ENCODE measurements at regions not wholly inside any gene's neighbourhood (a gene's known extent, or its start where the extent isn't known, plus 50 kb on each side); places are given as distances from the start of the nearest gene placed in this dataset.

DNA sequence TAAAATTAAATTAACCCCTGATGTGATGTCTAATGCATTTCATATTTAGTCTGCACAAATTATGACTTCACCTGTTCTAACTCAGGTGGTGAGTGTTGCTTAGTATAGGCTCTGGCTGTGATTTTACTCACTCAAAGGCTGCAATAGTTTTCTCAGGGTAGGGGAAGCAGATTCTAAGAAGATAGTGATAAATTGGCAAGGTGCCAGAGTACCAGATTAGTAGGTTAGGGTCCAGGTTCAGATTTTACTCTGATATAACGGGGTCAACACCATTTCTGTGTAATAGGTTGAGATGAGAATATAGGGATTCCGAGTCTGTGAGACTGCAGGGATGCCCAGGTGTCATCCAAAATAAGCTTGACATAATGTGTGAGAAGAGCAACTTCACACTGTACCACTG, 1049.6 kb downstream of the STIM2 start:
- no peak overlapping the region for H3K4me3 ChIP-seq (ENCODE audit: low read depth, low read length)
- DNase-seq (ENCODE audit: low read depth) = no peak
- TF ChIP-seq, protein P1, sequence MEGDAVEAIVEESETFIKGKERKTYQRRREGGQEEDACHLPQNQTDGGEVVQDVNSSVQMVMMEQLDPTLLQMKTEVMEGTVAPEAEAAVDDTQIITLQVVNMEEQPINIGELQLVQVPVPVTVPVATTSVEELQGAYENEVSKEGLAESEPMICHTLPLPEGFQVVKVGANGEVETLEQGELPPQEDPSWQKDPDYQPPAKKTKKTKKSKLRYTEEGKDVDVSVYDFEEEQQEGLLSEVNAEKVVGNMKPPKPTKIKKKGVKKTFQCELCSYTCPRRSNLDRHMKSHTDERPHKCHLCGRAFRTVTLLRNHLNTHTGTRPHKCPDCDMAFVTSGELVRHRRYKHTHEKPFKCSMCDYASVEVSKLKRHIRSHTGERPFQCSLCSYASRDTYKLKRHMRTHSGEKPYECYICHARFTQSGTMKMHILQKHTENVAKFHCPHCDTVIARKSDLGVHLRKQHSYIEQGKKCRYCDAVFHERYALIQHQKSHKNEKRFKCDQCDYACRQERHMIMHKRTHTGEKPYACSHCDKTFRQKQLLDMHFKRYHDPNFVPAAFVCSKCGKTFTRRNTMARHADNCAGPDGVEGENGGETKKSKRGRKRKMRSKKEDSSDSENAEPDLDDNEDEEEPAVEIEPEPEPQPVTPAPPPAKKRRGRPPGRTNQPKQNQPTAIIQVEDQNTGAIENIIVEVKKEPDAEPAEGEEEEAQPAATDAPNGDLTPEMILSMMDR (IDR thresholded peaks at IDR 0.05; ENCODE audit: insufficient read depth, low read length) = no peak

DNA sequence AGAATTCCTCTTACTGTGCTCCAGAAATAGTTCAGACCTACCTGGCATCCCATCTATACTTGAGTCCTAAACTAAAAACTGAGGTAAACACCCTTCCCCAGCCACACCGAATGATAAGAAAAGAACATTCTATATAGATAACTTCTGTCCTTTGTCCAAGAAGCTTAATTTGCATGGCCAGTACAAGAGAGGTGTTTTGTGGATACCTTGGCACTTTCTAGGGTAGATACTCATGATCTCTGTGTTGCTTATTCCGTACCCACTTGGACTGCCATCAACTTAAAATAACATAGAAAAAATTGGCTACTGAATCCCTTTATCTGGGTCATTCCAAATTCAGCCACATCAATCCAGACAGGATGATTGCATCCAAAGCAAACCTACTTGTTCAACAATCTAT, 1050.4 kb downstream of the STIM2 start:
- no peak overlapping the region for H3K4me3 ChIP-seq (ENCODE audit: low read depth, low read length)
- DNase-seq (ENCODE audit: low read depth) = no peak
- TF ChIP-seq, protein P1 (IDR thresholded peaks at IDR 0.05; ENCODE audit: insufficient read depth, low read length) = no peak

DNA sequence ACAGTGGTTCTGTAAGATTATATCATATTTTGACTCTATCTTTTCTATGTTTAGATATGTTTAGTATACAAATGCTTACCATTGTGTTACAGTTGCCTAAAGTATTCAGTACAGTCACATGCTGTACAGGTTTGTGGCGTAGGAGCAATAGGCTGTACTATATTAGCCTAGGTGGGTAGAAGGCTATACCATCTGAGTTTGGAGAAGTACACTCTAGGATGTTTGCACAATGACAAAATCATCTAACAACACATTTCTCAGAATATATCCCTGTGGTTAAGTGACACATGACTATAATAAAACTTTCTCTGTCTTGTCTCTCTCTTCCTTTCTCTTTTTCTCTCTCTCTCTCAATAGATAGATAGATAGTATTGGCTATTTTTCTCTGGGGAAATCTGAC, 1053.1 kb downstream of the STIM2 start:
- no peak overlapping the region for H3K4me3 ChIP-seq (ENCODE audit: low read depth, low read length)
- TF ChIP-seq, protein P1 (IDR thresholded peaks at IDR 0.05; ENCODE audit: insufficient read depth, low read length) = no peak
- no peak for DNase-seq (ENCODE audit: low read depth)

DNA sequence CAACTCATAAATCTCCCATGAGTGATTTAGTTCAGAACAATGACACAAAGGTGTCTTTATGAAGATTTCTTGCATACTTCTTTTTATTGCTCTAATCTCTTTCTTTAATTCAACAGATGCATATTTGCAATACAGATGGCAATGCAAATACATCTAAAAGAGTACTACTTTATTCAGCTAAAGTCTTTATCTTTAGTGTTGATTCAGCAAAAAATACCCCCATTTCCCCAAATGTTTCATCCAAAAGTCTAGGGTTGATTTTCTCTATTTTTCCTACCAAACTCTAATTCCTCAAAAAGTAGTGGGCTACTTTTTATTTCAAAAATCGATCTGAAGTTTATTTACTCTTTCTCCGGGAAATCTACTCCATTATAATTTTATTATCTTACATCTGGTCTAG, 1055.2 kb downstream of the STIM2 start:
- TF ChIP-seq, protein P1 (IDR thresholded peaks at IDR 0.05; ENCODE audit: insufficient read depth, low read length) = no peak
- no peak overlapping the region for H3K4me3 ChIP-seq (ENCODE audit: low read depth, low read length)
- no peak for DNase-seq (ENCODE audit: low read depth)

DNA sequence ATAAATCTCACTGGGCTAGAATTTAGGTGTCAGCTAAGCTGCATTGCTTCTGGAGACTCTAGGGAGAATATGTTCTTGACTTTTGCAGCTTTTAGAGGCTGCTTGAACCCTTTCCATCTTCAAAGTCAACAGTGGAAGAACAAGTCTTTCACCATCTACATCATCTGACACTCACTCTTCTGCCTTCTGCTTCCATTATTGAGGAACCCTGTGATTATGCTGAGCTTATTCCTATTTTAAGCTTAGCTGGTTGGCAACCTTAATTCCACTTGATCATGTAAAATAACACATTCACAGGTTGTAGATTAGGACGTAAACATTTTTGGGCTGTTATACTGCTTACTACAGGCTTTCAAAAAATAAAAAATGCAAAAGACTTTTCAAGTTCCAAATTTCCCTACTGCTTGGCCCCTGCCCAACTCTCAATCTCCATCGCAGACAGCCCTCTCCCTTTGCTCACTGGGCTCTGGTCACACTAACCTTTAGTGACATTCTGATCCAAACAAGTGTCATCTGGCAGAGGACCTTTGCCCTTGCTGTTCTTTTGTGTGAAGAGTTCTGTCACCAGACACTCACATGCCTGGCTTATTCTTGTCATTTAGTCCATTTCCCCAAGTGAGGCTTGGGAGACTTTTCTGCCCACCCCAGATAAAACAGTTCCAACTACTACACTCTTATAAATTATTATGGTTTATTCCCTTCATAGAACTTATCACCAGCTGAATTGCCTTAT, 1056.0 kb downstream of the STIM2 start:
- DNase-seq (ENCODE audit: low read depth) = no peak
- TF ChIP-seq, protein P1 (IDR thresholded peaks at IDR 0.05; ENCODE audit: insufficient read depth, low read length) = no peak
- H3K4me3 ChIP-seq (ENCODE audit: low read depth, low read length) = no peak overlapping the region

DNA sequence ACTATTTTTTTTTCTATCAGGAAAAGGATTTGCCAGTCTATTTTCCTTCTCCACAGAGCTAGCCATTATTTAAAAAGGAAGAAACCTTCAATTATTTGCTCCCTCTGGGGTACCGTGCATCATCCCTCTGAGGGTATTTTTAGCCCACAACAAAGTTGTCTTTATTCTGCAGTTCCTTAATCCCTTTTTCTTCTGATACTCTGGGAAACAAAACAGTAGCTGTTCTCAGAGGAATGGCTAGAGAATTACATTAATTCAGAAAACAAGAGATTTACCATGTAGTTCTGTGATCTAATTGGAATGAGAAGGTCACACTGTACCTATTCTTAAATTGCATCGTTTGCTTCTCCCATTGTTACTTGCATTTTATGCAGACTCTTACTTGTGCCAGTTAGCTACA, 1056.7 kb downstream of the STIM2 start:
- DNase-seq (ENCODE audit: low read depth) = no peak
- H3K4me3 ChIP-seq (ENCODE audit: low read depth, low read length) = no peak overlapping the region
- TF ChIP-seq, protein P1 (IDR thresholded peaks at IDR 0.05; ENCODE audit: insufficient read depth, low read length) = no peak

DNA sequence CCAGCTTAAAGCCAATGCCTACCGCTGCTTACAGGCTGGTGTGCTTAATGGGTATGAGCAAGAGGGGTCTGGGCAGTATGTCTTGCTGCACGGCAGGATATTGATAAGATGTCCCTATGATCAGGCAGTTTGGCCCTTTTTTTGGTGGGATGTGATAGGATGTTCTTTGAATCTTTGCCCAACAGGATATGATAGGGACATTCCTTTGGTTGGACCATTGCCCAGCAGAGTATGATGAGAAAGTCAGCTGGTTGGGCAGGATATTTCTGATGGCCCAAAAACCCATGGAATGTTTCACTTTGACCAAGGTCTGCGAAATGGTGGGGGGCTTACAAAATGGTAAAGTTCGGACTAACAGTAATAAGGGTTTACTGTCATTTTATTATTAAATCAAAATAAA, 1060.6 kb downstream of the STIM2 start:
- peak; percentile 2 for DNase-seq (ENCODE audit: low read depth)
- TF ChIP-seq, protein P1 (IDR thresholded peaks at IDR 0.05; ENCODE audit: insufficient read depth, low read length) = no peak
- no peak overlapping the region for H3K4me3 ChIP-seq (ENCODE audit: low read depth, low read length)

Measured in fibroblast of the aortic adventitia (primary cell).